Activated B cell treated with CpG ODN at 0.5 μM for 24 hours (primary cell): ENCODE measurements at regions not wholly inside any gene's neighbourhood (a gene's known extent, or its start where the extent isn't known, plus 50 kb on each side); places are given as distances from the start of the nearest gene placed in this dataset.

Source experiments
- ATAC-seq: fragments of 200-7000 bp; cut with Tn5 transposase; one replicate; pipeline ENCODE4 v1.10.0; 2021; ENCODE audit warnings: low read depth, mild to moderate bottlenecking, moderate library complexity
- CTCF ChIA-PET: fragments of 350-600 bp; sonication (Branson Sonifier 250); formaldehyde crosslinking; loops from one replicate; lab custom pipeline; 2021; ENCODE audit warnings: antibody characterized with exemption; lab: Charles Lee
- POLR2A ChIA-PET: fragments of 350-600 bp; sonication (Branson Sonifier 250); formaldehyde crosslinking; loops from one replicate; lab custom pipeline; 2021; ENCODE audit warnings: antibody characterized with exemption; lab: Charles Lee
- DNase-seq: peaks from one replicate; pipeline ENCODE4 v3.0.0; 2022
- H3K27ac Mint-ChIP-seq: one replicate; pipeline ENCODE4 v1.8.0; 2020; ENCODE audit warnings: mixed read lengths
- H3K27me3 Mint-ChIP-seq: one replicate; pipeline ENCODE4 v1.8.0; 2021; ENCODE audit warnings: mixed read lengths
- H3K36me3 Mint-ChIP-seq: one replicate; pipeline ENCODE4 v1.8.0; 2021; ENCODE audit warnings: low read depth, mixed read lengths
- H3K4me1 Mint-ChIP-seq: one replicate; pipeline ENCODE4 v1.8.0; 2021; ENCODE audit warnings: mixed read lengths
- H3K4me3 Mint-ChIP-seq: one replicate; pipeline ENCODE4 v1.8.0; 2020; ENCODE audit warnings: mild to moderate bottlenecking, mixed read lengths
- H3K9me3 Mint-ChIP-seq: one replicate; pipeline ENCODE4 v1.8.0; 2020; ENCODE audit warnings: mixed read lengths
- intact Hi-C: fragments of 100-400 bp; cut with micrococcal nuclease; formaldehyde crosslinking; loops from one replicate; pipeline ENCODE4 v1.15.1; 2024
- TF ChIP-seq, protein P1 (sequence below): fragments of 200-600 bp; IDR thresholded peaks from one replicate; pipeline ENCODE4 v1.8.0; 2022; ENCODE audit warnings: antibody characterized with exemption, mild to moderate bottlenecking

GRCh38 chr1:59139396-59139795 lies 157.5 kb upstream of the FGGY start:
- CTCF ChIA-PET = no interaction called here
- H3K27ac Mint-ChIP-seq = no peak overlapping the region
- POLR2A ChIA-PET = no interaction called here
- H3K4me3 Mint-ChIP-seq = no peak overlapping the region
- TF ChIP-seq, protein P1, sequence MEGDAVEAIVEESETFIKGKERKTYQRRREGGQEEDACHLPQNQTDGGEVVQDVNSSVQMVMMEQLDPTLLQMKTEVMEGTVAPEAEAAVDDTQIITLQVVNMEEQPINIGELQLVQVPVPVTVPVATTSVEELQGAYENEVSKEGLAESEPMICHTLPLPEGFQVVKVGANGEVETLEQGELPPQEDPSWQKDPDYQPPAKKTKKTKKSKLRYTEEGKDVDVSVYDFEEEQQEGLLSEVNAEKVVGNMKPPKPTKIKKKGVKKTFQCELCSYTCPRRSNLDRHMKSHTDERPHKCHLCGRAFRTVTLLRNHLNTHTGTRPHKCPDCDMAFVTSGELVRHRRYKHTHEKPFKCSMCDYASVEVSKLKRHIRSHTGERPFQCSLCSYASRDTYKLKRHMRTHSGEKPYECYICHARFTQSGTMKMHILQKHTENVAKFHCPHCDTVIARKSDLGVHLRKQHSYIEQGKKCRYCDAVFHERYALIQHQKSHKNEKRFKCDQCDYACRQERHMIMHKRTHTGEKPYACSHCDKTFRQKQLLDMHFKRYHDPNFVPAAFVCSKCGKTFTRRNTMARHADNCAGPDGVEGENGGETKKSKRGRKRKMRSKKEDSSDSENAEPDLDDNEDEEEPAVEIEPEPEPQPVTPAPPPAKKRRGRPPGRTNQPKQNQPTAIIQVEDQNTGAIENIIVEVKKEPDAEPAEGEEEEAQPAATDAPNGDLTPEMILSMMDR = no peak
- intact Hi-C loops = no loop called here
- no peak for DNase-seq
- no peaks in the 10 kb centered on the region for H3K9me3 Mint-ChIP-seq
- no peaks in the 10 kb centered on the region for H3K36me3 Mint-ChIP-seq
- H3K27me3 Mint-ChIP-seq = no peaks in the 10 kb centered on the region
- no peak for ATAC-seq
- peaks cover 47% of the 10 kb centered on the region for H3K4me1 Mint-ChIP-seq

GRCh38 chr1:59141267-59141863 lies 155.5 kb upstream of the FGGY start:
- no peaks in the 10 kb centered on the region for H3K36me3 Mint-ChIP-seq
- H3K27me3 Mint-ChIP-seq = no peaks in the 10 kb centered on the region
- ATAC-seq = no peak
- no peak for DNase-seq
- intact Hi-C loops = no loop called here
- H3K9me3 Mint-ChIP-seq = no peaks in the 10 kb centered on the region
- POLR2A ChIA-PET = no interaction called here
- H3K27ac Mint-ChIP-seq = no peak overlapping the region
- H3K4me3 Mint-ChIP-seq = no peak overlapping the region
- CTCF ChIA-PET = no interaction called here
- H3K4me1 Mint-ChIP-seq = peaks cover 45% of the 10 kb centered on the region
- TF ChIP-seq, protein P1 = no peak

- TF ChIP-seq, protein P1 = no peak
- Mint-ChIP-seq H3K4me3 (no peak overlapping the region), H3K9me3 (no peaks in the 10 kb centered on the region), H3K27me3 (no peaks in the 10 kb centered on the region), H3K36me3 (no peaks in the 10 kb centered on the region), H3K4me1 (peaks cover 43% of the 10 kb centered on the region), H3K27ac (no peak overlapping the region)
- DNase-seq (no peak), ATAC-seq (no peak)
- intact Hi-C loops = no loop called here
- CTCF ChIA-PET = interaction anchor here (0.5 to 1.3 kb wide), 2 partner anchors 148 to 150 kb away, joined by 3 read pairs; no protein-coding TSS in a partner anchor
- POLR2A ChIA-PET = interaction anchor here (1.1 to 1.3 kb wide), 2 partner anchors 357 to 361 kb away, joined by 3 read pairs; no protein-coding TSS in a partner anchor
Observed at GRCh38 chr1:59142311-59143132, 154.4 kb upstream of the FGGY start.

GRCh38 chr1:59143133-59143487 lies 153.8 kb upstream of the FGGY start:
- no peak overlapping the region for H3K27ac Mint-ChIP-seq
- ChIA-PET CTCF (interaction anchor here (1.3 kb wide), 1 partner anchor 149 kb away, joined by 3 read pairs; no protein-coding TSS in a partner anchor), POLR2A (interaction anchor here (1.1 to 1.3 kb wide), 2 partner anchors 358 to 361 kb away, joined by 3 read pairs; no protein-coding TSS in a partner anchor)

DNA sequence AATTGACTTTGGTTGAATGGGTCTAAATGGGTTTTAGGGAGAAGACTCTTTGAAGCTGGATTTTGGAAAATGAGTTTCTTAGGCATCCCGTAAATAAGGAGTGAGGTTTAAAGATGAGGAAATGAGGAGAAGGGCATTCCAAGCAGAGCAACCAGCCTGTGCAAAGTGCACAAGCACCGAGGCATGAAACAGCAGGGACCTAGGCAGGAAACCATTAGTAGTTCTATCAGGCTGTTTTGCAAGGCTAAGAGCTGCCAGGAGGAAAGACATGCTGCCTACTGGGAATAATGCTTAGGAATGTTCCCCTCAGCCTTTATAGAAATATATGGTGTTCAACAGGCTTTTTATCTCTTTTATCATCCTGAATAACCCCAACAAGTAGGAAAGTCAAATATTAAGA lies 153.1 kb upstream of the FGGY start:
- Mint-ChIP-seq H3K9me3 (no peaks in the 10 kb centered on the region), H3K27ac (no peak overlapping the region), H3K27me3 (no peaks in the 10 kb centered on the region), H3K4me3 (no peak overlapping the region), H3K36me3 (no peaks in the 10 kb centered on the region), H3K4me1 (peaks cover 32% of the 10 kb centered on the region)
- ChIA-PET POLR2A (no interaction called here), CTCF (no interaction called here)
- intact Hi-C loops = no loop called here
- DNase-seq (no peak), ATAC-seq (no peak)
- TF ChIP-seq, protein P1 = no peak

More at GRCh38 chr1:59143133-59143487, 153.8 kb upstream of the FGGY start:
- H3K4me3 Mint-ChIP-seq = no peak overlapping the region
- intact Hi-C loops = no loop called here
- H3K9me3 Mint-ChIP-seq = no peaks in the 10 kb centered on the region
- TF ChIP-seq, protein P1 = no peak
- H3K4me1 Mint-ChIP-seq = peaks cover 39% of the 10 kb centered on the region
- no peaks in the 10 kb centered on the region for H3K36me3 Mint-ChIP-seq
- ATAC-seq = no peak
- no peaks in the 10 kb centered on the region for H3K27me3 Mint-ChIP-seq
- no peak for DNase-seq
